HepG2 (cell line): ENCODE measurements at regions not wholly inside any gene's neighbourhood (a gene's known extent, or its start where the extent isn't known, plus 50 kb on each side); places are given as distances from the start of the nearest gene placed in this dataset.
A peak's percentile ranks its signal among the peaks of the same experiment; 100 is the strongest.

Experiments used
- ATAC-seq: fragments of 200-7000 bp; cut with Tn5 transposase; 3 replicates; pipeline ENCODE4 v1.9.1; 2020; ENCODE audit warnings: mild to moderate bottlenecking, moderate library complexity
- BruUV-seq: library from RNA; stranded (reverse); fragments of 400-500 nt; replicated peaks from 2 replicates; lab custom pipeline; 2021; lab: Mats Ljungman, UMichigan
- CTCF ChIA-PET: fragments of 300-600 bp; formaldehyde crosslinking; extraction: SDS; loops from one replicate; lab custom pipeline; 2021; ENCODE audit warnings: low total read pairs, inconsistent platforms, low intra/inter-chr PET ratio; lab: Yijun Ruan, JAX
- POLR2A ChIA-PET: fragments of 350-600 bp; sonication (Branson Sonifier 250); formaldehyde crosslinking; loops from one replicate; lab custom pipeline; 2020; ENCODE audit warnings: antibody characterized with exemption, inconsistent platforms; lab: Yijun Ruan, JAX
- DNase-seq: peaks from one replicate; pipeline ENCODE4 v3.0.0-alpha.2; 2015; ENCODE audit warnings: low spot score
- FAIRE-seq: peaks from 3 replicates; lab custom pipeline; 2011; peaks lifted over from hg19 to GRCh38; lab: Jason Lieb, UNC
- H2AFZ ChIP-seq: one replicate; pipeline ENCODE4 v1.6.1; 2011; ENCODE audit warnings: low read length, inconsistent platforms
- H3K27ac ChIP-seq: fragments of 300-600 bp; 3 replicates; pipeline ENCODE4 v1.8.0; 2011; ENCODE audit warnings: mixed run types, mild to moderate bottlenecking, mixed read lengths, low read length, inconsistent platforms; ENCODE audit not compliant: insufficient read depth; ENCODE audit errors: extremely low read length
- H3K27me3 ChIP-seq, 2 experiments: fragments of 200-600 bp in 1 of 2; 2 replicates in 1 of 2; 3 replicates in 1 of 2; pipeline versions ENCODE4 v1.6.0 to v1.8.0; 2011; ENCODE audit warnings: low read length in 2 of 2, mild to moderate bottlenecking in 2 of 2, moderate library complexity in 2 of 2, inconsistent platforms in 1 of 2; ENCODE audit not compliant: insufficient read depth in 2 of 2, control insufficient read depth in 1 of 2
- H3K36me3 ChIP-seq, 2 experiments: fragments of 200-600 bp in 1 of 2; replicated peaks in 1 of 2; 2 replicates in 1 of 2; 3 replicates in 1 of 2; pipeline versions ENCODE4 v1.5.1 to v1.8.0; 2011; ENCODE audit warnings: low read length in 2 of 2, inconsistent platforms in 1 of 2; ENCODE audit not compliant: insufficient read depth in 2 of 2, control insufficient read depth in 1 of 2
- H3K4me1 ChIP-seq: 2 replicates; pipeline ENCODE4 v1.5.1; 2012; ENCODE audit warnings: low read length, inconsistent platforms; ENCODE audit not compliant: insufficient read depth
- H3K4me2 ChIP-seq: 2 replicates; pipeline ENCODE4 v1.6.0; 2011; ENCODE audit warnings: low read depth, low read length, inconsistent platforms
- H3K4me3 ChIP-seq, 3 experiments: fragments of 200-600 bp in 1 of 3; sonication (generic), shearing (Covaris generic) in 1 of 3; replicated peaks in 1 of 3; 2 replicates each; pipeline ENCODE4 v1.5.1; 2011 to 2016; ENCODE audit warnings: low read length in 3 of 3, inconsistent platforms in 2 of 3, low read depth in 2 of 3, mild to moderate bottlenecking in 2 of 3, control low read depth in 1 of 3, mixed read lengths in 1 of 3; ENCODE audit not compliant: insufficient read depth in 1 of 3
- H3K79me2 ChIP-seq: one replicate; pipeline ENCODE4 v1.6.1; 2011; ENCODE audit warnings: low read length, inconsistent platforms; ENCODE audit not compliant: insufficient read depth
- H3K9ac ChIP-seq: 2 replicates; pipeline ENCODE4 v1.6.0; 2011; ENCODE audit warnings: mild to moderate bottlenecking, low read depth, low read length, inconsistent platforms; ENCODE audit not compliant: insufficient read depth
- H3K9me3 ChIP-seq: 2 replicates; pipeline ENCODE4 v1.5.1; 2012; ENCODE audit warnings: mild to moderate bottlenecking, low read length
- H4K20me1 ChIP-seq: 2 replicates; pipeline ENCODE4 v1.6.0; 2011; ENCODE audit warnings: inconsistent platforms, mild to moderate bottlenecking, low read length, moderate library complexity; ENCODE audit not compliant: insufficient read depth
- ARID2 ChIP-seq: sonication (generic); formaldehyde crosslinking; IDR thresholded peaks from 2 replicates; pipeline ENCODE4 v1.8.1; 2022; ENCODE audit warnings: mild to moderate bottlenecking, missing genetic modification reagents, borderline replicate concordance
- CHD2 ChIP-seq: IDR thresholded peaks from 2 replicates; pipeline ENCODE4 v1.6.1; 2011; ENCODE audit warnings: low read depth, low read length, improper control_type of control experiment
- DR1 ChIP-seq: sonication (generic); formaldehyde crosslinking; IDR thresholded peaks from 2 replicates; pipeline ENCODE4 v1.8.0; 2021; ENCODE audit warnings: mild to moderate bottlenecking, missing genetic modification reagents, inconsistent platforms
- FOSL1 ChIP-seq: sonication (generic); formaldehyde crosslinking; IDR thresholded peaks from 2 replicates; pipeline ENCODE4 v1.9.0; 2021; ENCODE audit warnings: missing genetic modification reagents, borderline replicate concordance
- HNRNPH1 ChIP-seq: fragments of 200-400 bp; formaldehyde crosslinking; optimal IDR thresholded peaks from 2 replicates; pipeline ENCODE3; 2017; ENCODE audit warnings: mild to moderate bottlenecking, low read depth, low read length
- MAFF ChIP-seq: IDR thresholded peaks from 2 replicates; pipeline ENCODE4 v1.6.1; 2011; ENCODE audit warnings: low read depth, low read length, improper control_type of control experiment
- NFIC ChIP-seq: IDR thresholded peaks from 2 replicates; pipeline ENCODE4 v1.6.1; 2012; ENCODE audit warnings: mild to moderate bottlenecking, low read length, inconsistent platforms
- PHF8 ChIP-seq: sonication (generic); formaldehyde crosslinking; IDR thresholded peaks from 2 replicates; pipeline ENCODE4 v1.5.0; 2020; ENCODE audit warnings: missing genetic modification reagents
- PRPF4 ChIP-seq: fragments of 200-400 bp; formaldehyde crosslinking; IDR thresholded peaks from 2 replicates; pipeline ENCODE4 v1.6.1; 2016; ENCODE audit warnings: low read length, low read depth; ENCODE audit not compliant: poor library complexity, severe bottlenecking
- SCMH1 ChIP-seq: sonication (generic); formaldehyde crosslinking; IDR thresholded peaks from 2 replicates; pipeline ENCODE4 v1.9.0; 2021; ENCODE audit warnings: missing genetic modification reagents, mild to moderate bottlenecking, borderline replicate concordance
- SMARCC2 ChIP-seq: fragments of 450-650 bp; IDR thresholded peaks from 2 replicates; pipeline ENCODE4 v1.6.1; 2017; ENCODE audit warnings: antibody characterized with exemption, mild to moderate bottlenecking
- ZMYM3 ChIP-seq: sonication (generic); formaldehyde crosslinking; IDR thresholded peaks from 2 replicates; pipeline ENCODE4 v1.5.1; 2020; ENCODE audit warnings: mild to moderate bottlenecking, missing genetic modification reagents
- ZNF598 ChIP-seq: sonication (generic); formaldehyde crosslinking; IDR thresholded peaks from 2 replicates; pipeline ENCODE4 v1.5.1; 2020; ENCODE audit warnings: mild to moderate bottlenecking, missing genetic modification reagents, borderline replicate concordance
- ZNF670 ChIP-seq: sonication (generic); formaldehyde crosslinking; IDR thresholded peaks from 2 replicates; pipeline ENCODE4 v1.8.0; 2022; ENCODE audit warnings: mild to moderate bottlenecking, missing genetic modification reagents, borderline replicate concordance
- ZNF761 ChIP-seq: sonication (generic); formaldehyde crosslinking; conservative IDR thresholded peaks from 2 replicates; pipeline ENCODE4 v1.4.0; 2020; ENCODE audit warnings: mild to moderate bottlenecking, missing genetic modification reagents
- ZNF768 ChIP-seq: sonication (generic); formaldehyde crosslinking; IDR thresholded peaks from 2 replicates; pipeline ENCODE4 v1.4.0; 2020; ENCODE audit warnings: missing genetic modification reagents
- ZNF83 ChIP-seq: sonication (generic); formaldehyde crosslinking; IDR thresholded peaks from 2 replicates; pipeline ENCODE4 v1.4.0; 2020; ENCODE audit warnings: missing genetic modification reagents, mild to moderate bottlenecking, borderline replicate concordance
- ZSCAN29 ChIP-seq: sonication (generic); formaldehyde crosslinking; conservative IDR thresholded peaks from 2 replicates; pipeline ENCODE4 v1.4.0; 2020; ENCODE audit warnings: mild to moderate bottlenecking, missing genetic modification reagents
- WGBS: methylation state at CpG from one replicate; pipeline ENCODE4 v1.1.6; 2017; ENCODE audit warnings: low lambda C conversion rate; 5-methylcytosine and 5-hydroxymethylcytosine counted together
- in situ Hi-C: cut with HindIII; loops from 2 replicates; pipeline ENCODE4 v1.10.0; 2017; ENCODE audit warnings: low pct_unique_long_range_greater_than_20kb; ENCODE audit not compliant: extremely low pct_ligation_motif_present
- intact Hi-C: fragments of 100-400 bp; cut with micrococcal nuclease; formaldehyde crosslinking; loops from one replicate; pipeline ENCODE4 v1.10.0; 2022; ENCODE audit not compliant: unreplicated experiment

- WGBS, result 95% methylated on average over 8 of the region's 10 CpGs
- no peaks in the 10 kb centered on the region for H4K20me1 ChIP-seq
- ChIA-PET POLR2A (interaction anchor here (0.8 to 1.2 kb wide), 3 partner anchors 34 to 202 kb away, joined by 3 to 4 read pairs (median 3); no protein-coding TSS in a partner anchor), CTCF (no interaction called here)
- BruUV-seq, result no TSS peak
- H3K9ac ChIP-seq, result no peak overlapping the region
- no peaks in the 10 kb centered on the region for H3K27me3 ChIP-seq
- no peak for ATAC-seq
- peaks cover 61% of the 10 kb centered on the region for H3K4me1 ChIP-seq
- in situ Hi-C loops, result loop anchor here (5.0 kb wide), 1 partner anchor 201 kb away; no protein-coding TSS in a partner anchor
- no peak for FAIRE-seq
- H3K27ac ChIP-seq, result no peak overlapping the region
- TF ChIP-seq SCMH1 (CRISPR knock-in tag), result no peak
- no peak for TF ChIP-seq ARID2 (CRISPR knock-in tag)
- TF ChIP-seq ZSCAN29 (CRISPR knock-in tag), result no peak
- no peak for TF ChIP-seq HNRNPH1
- TF ChIP-seq PRPF4, result no peak
- TF ChIP-seq ZMYM3 (CRISPR knock-in tag), result 0 out of 2 replicates have a peak, but pooled peaks have one; percentile 23
- TF ChIP-seq ZNF768 (CRISPR knock-in tag), result peak; percentile 88
- no peak for TF ChIP-seq PHF8 (CRISPR knock-in tag)
- no peak for TF ChIP-seq ZNF83 (CRISPR knock-in tag)
- no peak for TF ChIP-seq NFIC
- no peak for TF ChIP-seq DR1 (CRISPR knock-in tag)
- no peak for TF ChIP-seq SMARCC2
- TF ChIP-seq ZNF670, result no peak
- TF ChIP-seq CHD2, result no peak
- no peak for TF ChIP-seq MAFF
- TF ChIP-seq ZNF598 (CRISPR knock-in tag), result no peak
- no peak for TF ChIP-seq ZNF761 (CRISPR knock-in tag)
- TF ChIP-seq FOSL1 (CRISPR knock-in tag), result no peak
- intact Hi-C loops, result loop anchor here (5.0 kb wide), 1 partner anchor 64 kb away; no protein-coding TSS in a partner anchor
- H3K9me3 ChIP-seq, result no peaks in the 10 kb centered on the region
- DNase-seq, result no peak
- H2AFZ ChIP-seq, result no peak overlapping the region
- H3K36me3 ChIP-seq, result no peaks in the 10 kb centered on the region; a peak in 1 of 5 replicates
- no peak overlapping the region for H3K4me3 ChIP-seq
- H3K4me2 ChIP-seq, result 0 out of 2 replicates have a peak overlapping the region, but pooled peaks have one; percentile 0
- no peaks in the 10 kb centered on the region for H3K79me2 ChIP-seq
These were observed 196.3 kb upstream of the TPM1 start for GRCh38 chr15:62846131-62846804.
